ENCODE measurements at regions not wholly inside any gene's neighbourhood (a gene's known extent, or its start where the extent isn't known, plus 50 kb on each side); places are given as distances from the start of the nearest gene placed in this dataset.

DNA sequence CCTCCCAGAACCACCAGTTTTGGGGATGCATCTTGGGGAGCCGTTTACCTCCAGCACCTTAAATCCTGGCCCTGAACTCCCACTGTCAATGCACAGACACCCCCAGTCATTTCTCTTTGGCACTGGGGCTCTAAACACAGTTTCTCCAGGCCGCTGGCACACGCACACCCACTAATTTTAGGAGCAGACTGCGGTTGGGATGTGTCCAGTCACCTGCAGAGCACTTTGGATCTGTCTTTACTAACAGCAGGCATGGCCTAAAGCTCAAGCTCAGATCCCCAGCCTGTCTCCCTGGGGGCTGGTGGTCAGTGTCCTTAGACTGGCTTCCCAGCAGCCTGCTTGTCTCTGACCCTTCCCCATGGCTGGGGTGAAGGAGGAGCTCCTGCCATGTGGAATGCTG lies 49.9 kb downstream of the SYNE3 start:
- Histone ChIP-seq H3K4me3 (no peak overlapping the region), H3K4me1 (peaks cover 0 to 39% (median 5%) of the 10 kb centered on the region in 4 donors), H3K36me3 (peaks cover 0 to 11% (median 0%) of the 10 kb centered on the region in 3 donors), H3K9me3 (no peaks in the 10 kb centered on the region), H3K27me3 (no peaks in the 10 kb centered on the region), H3K27ac (no peak overlapping the region)
- DNase-seq: no peak
- no peak for TF ChIP-seq POLR2A (IDR thresholded peaks at IDR 0.05)
- TF ChIP-seq, protein P1, sequence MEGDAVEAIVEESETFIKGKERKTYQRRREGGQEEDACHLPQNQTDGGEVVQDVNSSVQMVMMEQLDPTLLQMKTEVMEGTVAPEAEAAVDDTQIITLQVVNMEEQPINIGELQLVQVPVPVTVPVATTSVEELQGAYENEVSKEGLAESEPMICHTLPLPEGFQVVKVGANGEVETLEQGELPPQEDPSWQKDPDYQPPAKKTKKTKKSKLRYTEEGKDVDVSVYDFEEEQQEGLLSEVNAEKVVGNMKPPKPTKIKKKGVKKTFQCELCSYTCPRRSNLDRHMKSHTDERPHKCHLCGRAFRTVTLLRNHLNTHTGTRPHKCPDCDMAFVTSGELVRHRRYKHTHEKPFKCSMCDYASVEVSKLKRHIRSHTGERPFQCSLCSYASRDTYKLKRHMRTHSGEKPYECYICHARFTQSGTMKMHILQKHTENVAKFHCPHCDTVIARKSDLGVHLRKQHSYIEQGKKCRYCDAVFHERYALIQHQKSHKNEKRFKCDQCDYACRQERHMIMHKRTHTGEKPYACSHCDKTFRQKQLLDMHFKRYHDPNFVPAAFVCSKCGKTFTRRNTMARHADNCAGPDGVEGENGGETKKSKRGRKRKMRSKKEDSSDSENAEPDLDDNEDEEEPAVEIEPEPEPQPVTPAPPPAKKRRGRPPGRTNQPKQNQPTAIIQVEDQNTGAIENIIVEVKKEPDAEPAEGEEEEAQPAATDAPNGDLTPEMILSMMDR (IDR thresholded peaks at IDR 0.05): no peak

DNA sequence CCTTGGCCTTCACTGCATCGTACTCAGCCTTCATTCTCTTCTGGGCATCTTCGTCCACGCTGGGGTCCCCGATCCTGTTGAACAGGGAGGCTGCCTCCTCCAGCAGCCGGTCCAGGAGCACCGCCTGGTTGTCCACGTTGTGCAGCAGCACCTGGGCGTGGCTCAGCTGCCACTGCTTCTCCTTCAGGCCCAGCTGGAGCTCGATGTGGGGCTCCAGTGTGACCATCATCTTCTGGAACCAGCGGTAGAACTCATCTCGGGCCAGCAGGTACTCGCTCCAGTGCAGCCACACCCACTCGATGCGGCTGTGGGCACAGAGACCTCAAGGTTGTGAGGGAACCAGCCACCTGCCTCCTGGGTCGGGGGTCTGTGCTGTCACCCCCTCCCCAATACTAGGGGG lies 50.5 kb downstream of the SYNE3 start:
- Histone ChIP-seq H3K27ac (no peak overlapping the region), H3K9me3 (no peaks in the 10 kb centered on the region), H3K27me3 (no peaks in the 10 kb centered on the region), H3K4me1 (peaks cover 0 to 44% (median 5%) of the 10 kb centered on the region in 4 donors), H3K36me3 (peaks cover 0 to 11% (median 0%) of the 10 kb centered on the region in 3 donors), H3K4me3 (no peak overlapping the region)
- TF ChIP-seq, protein P1 (IDR thresholded peaks at IDR 0.05): no peak
- no peak for TF ChIP-seq POLR2A (IDR thresholded peaks at IDR 0.05)
- no peak for DNase-seq

DNA sequence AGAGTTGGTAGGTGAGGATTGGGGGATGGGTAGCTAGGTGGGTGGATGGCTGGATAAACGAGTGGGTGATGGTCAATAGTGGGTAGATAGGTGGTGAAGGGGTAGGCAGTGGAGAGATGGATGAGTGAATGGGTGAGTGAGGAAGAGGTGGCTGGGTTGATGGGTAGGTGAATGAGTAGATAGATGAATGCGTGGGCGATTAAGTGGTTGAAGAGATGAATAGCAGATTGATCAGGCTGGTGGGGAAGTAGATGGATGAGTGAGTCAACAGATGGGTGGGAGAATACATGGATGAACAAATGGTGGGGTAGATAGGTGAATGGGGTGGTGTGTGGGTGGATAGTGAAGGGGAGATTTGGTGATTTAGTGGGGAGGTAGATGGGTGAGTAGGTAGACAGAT lies 51.1 kb downstream of the SYNE3 start:
- no peak for TF ChIP-seq POLR2A (IDR thresholded peaks at IDR 0.05)
- TF ChIP-seq, protein P1 (IDR thresholded peaks at IDR 0.05): no peak
- Histone ChIP-seq H3K27ac (no peak overlapping the region), H3K4me3 (no peak overlapping the region), H3K4me1 (peaks cover 0 to 50% (median 5%) of the 10 kb centered on the region in 4 donors), H3K36me3 (peaks cover 0 to 11% (median 0%) of the 10 kb centered on the region in 3 donors), H3K9me3 (no peaks in the 10 kb centered on the region), H3K27me3 (no peaks in the 10 kb centered on the region)
- no peak for DNase-seq

- H3K9me3 ChIP-seq: no peaks in the 10 kb centered on the region
- H3K4me3 ChIP-seq: no peak overlapping the region
- peak in 1 of 3 donors; percentile 28 for DNase-seq
- peak overlapping the region in 1 of 4 donors; percentile 73 for H3K27ac ChIP-seq
- peaks cover 0 to 50% (median 5%) of the 10 kb centered on the region in 4 donors for H3K4me1 ChIP-seq
- TF ChIP-seq, protein P1 (IDR thresholded peaks at IDR 0.05): no peak
- TF ChIP-seq POLR2A (IDR thresholded peaks at IDR 0.05): no peak
- H3K36me3 ChIP-seq: peaks cover 0 to 11% (median 0%) of the 10 kb centered on the region in 3 donors
- H3K27me3 ChIP-seq: no peaks in the 10 kb centered on the region
Observed at GRCh38 chr14:95464514-95464913, 51.9 kb downstream of the SYNE3 start.

GRCh38 chr14:95464103-95464502 lies 52.3 kb downstream of the SYNE3 start:
- no peak for DNase-seq
- H3K4me1 ChIP-seq: peaks cover 0 to 47% (median 5%) of the 10 kb centered on the region in 4 donors
- peak overlapping the region in 2 of 4 donors; percentile 35 to 73 for H3K27ac ChIP-seq
- no peak overlapping the region for H3K4me3 ChIP-seq
- H3K27me3 ChIP-seq: no peaks in the 10 kb centered on the region
- H3K9me3 ChIP-seq: no peaks in the 10 kb centered on the region
- no peak for TF ChIP-seq POLR2A (IDR thresholded peaks at IDR 0.05)
- TF ChIP-seq, protein P1 (IDR thresholded peaks at IDR 0.05): no peak
- H3K36me3 ChIP-seq: peaks cover 0 to 11% (median 0%) of the 10 kb centered on the region in 3 donors
